ENCODE measurements at regions not wholly inside any gene's neighbourhood (a gene's known extent, or its start where the extent isn't known, plus 50 kb on each side); places are given as distances from the start of the nearest gene placed in this dataset.
"Not testable (repeated sequence)": the region's sequence is repeated elsewhere in the genome, so short reads cannot be mapped to it uniquely, and the experiment has no call there.

- DNase-seq (ENCODE audit: low read depth) = no peak
Measured at GRCh38 chr11:46223252-46223513, 54.3 kb upstream of the CREB3L1 start.

- no peak for DNase-seq (ENCODE audit: low read depth)
Measured at GRCh38 chr11:46222490-46223251, 54.8 kb upstream of the CREB3L1 start.

- no peak for DNase-seq (ENCODE audit: low read depth)
Measured at GRCh38 chr11:46220313-46220712, 57.1 kb upstream of the CREB3L1 start.

- no peak for DNase-seq (ENCODE audit: low read depth)
Measured at GRCh38 chr11:46216765-46217089, 60.7 kb upstream of the CREB3L1 start.

GRCh38 chr11:46216019-46216764 lies 61.3 kb upstream of the CREB3L1 start:
- DNase-seq (ENCODE audit: low read depth) = no peak

GRCh38 chr11:46215208-46215931 lies 62.1 kb upstream of the CREB3L1 start:
- DNase-seq (ENCODE audit: low read depth) = no peak

- no peak for DNase-seq (ENCODE audit: low read depth)
Measured at GRCh38 chr11:46212720-46213119, 64.7 kb upstream of the CREB3L1 start.

- no peak for DNase-seq (ENCODE audit: low read depth)
Measured at GRCh38 chr11:46210856-46211255, 66.6 kb upstream of the CREB3L1 start.

- peak; percentile 71 for DNase-seq (ENCODE audit: low read depth)
Measured at GRCh38 chr11:46210133-46210636, 67.3 kb upstream of the CREB3L1 start.

GRCh38 chr11:46209624-46210023 lies 67.8 kb upstream of the CREB3L1 start:
- DNase-seq (ENCODE audit: low read depth) = not testable (repeated sequence)

GRCh38 chr11:46208803-46209202 lies 68.7 kb upstream of the CREB3L1 start:
- DNase-seq (ENCODE audit: low read depth) = no peak

- no peak for DNase-seq (ENCODE audit: low read depth)
Measured at GRCh38 chr11:46207270-46207669, 70.2 kb upstream of the CREB3L1 start.

GRCh38 chr11:46204415-46204814 lies 73.0 kb upstream of the CREB3L1 start:
- DNase-seq (ENCODE audit: low read depth) = not testable (repeated sequence)

- no peak for DNase-seq (ENCODE audit: low read depth)
Measured at GRCh38 chr11:46203746-46204145, 73.7 kb upstream of the CREB3L1 start.

GRCh38 chr11:46202696-46203391 lies 74.6 kb upstream of the CREB3L1 start:
- no peak for DNase-seq (ENCODE audit: low read depth)

- no peak for DNase-seq (ENCODE audit: low read depth)
Measured at GRCh38 chr11:46202149-46202548, 75.3 kb upstream of the CREB3L1 start.

- DNase-seq (ENCODE audit: low read depth) = peak; percentile 9
Measured at GRCh38 chr11:46200537-46201281, 76.8 kb upstream of the CREB3L1 start.

GRCh38 chr11:46198245-46199240 lies 77.3 kb upstream of the PHF21A start:
- no peak for DNase-seq (ENCODE audit: low read depth)

GRCh38 chr11:46197421-46197820 lies 76.2 kb upstream of the PHF21A start:
- no peak for DNase-seq (ENCODE audit: low read depth)

- DNase-seq (ENCODE audit: low read depth) = no peak
Measured at GRCh38 chr11:46188017-46188416, 66.8 kb upstream of the PHF21A start.

Data from fibroblast of gingiva (primary cell).